NCI-H226 (cell line): ENCODE measurements at regions not wholly inside any gene's neighbourhood (a gene's known extent, or its start where the extent isn't known, plus 50 kb on each side); places are given as distances from the start of the nearest gene placed in this dataset.

Experiments
- DNase-seq: peaks from one replicate; pipeline ENCODE4 v3.0.0-alpha.2; 2015

DNA sequence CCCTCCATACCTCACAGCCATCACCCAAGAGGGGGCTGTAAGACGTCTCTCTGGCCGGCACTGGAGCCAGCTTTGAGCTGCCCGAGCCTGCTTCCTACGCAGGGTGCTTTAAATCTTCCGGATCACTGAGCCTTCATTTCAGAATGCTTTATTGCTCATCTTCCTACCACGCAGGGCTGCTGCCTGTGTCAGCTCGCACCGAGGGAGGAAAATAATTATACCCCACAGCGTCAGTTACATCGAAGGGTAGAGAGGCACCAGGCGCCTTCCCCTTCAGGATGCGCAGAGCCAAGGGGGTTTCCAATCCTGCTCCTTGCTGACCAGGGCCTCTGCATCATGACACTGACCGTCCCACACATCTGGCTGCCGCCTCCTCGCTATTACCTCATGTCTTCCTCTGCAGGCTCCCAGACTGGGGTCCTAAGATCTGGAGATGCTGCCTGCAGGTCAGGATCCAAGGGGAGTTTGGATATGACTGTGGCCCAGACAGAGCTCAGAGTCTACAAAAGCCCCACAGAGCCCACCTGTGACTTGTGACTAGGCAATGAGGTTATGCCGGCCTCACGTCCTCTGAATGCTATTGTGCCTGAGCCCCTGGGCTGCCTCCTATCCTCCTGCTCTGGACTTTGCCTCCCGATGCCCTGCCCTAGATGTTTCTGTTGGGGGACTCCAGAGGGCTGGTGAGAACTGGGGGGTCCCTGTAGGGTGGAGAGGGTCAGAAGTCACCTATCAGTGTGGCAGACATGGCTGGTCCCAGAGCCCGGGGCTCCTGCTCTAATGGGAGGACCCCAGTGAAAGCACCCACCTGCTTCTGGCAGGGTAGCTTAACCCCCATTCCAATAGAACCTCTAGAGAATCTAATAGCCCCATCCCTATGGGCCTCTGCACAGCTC, 220.3 kb upstream of the RTL1 start:
- no peak for DNase-seq

DNA sequence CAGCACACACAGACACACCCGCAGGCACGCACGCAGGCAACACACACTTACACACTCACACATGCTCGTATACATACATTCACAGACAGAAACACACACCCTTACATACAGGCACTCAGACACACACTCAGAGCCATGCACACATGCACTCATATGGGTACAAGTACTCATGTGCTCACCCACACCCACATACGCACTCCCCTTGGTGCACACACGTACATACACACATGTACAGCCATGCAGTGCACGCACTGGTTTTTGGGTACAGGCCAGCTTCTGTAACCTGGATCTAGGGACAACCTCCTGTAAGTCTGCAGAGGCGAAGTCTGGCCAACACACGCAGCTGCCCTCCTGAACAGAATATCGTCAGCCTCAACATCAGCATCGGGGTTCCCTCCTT, 221.3 kb upstream of the RTL1 start:
- no peak for DNase-seq

DNA sequence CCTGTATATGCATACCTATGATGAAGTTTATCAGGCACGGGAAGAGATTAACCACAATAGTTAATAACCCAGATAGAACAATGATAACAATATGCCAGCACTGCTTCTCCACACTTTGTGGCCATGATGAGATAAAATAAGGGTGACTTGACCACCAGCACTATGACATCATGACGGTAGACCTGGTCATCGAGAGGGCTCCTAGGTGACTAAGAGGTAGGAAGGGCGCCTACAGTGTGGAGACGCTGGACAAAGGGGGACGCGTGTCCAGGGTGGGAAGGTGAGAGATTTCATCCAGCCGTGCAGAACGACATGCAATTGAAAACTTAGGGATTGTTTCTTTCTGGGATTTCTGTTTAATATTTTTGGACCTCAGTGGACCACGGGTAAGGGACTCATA, 221.8 kb upstream of the RTL1 start:
- DNase-seq = no peak

DNA sequence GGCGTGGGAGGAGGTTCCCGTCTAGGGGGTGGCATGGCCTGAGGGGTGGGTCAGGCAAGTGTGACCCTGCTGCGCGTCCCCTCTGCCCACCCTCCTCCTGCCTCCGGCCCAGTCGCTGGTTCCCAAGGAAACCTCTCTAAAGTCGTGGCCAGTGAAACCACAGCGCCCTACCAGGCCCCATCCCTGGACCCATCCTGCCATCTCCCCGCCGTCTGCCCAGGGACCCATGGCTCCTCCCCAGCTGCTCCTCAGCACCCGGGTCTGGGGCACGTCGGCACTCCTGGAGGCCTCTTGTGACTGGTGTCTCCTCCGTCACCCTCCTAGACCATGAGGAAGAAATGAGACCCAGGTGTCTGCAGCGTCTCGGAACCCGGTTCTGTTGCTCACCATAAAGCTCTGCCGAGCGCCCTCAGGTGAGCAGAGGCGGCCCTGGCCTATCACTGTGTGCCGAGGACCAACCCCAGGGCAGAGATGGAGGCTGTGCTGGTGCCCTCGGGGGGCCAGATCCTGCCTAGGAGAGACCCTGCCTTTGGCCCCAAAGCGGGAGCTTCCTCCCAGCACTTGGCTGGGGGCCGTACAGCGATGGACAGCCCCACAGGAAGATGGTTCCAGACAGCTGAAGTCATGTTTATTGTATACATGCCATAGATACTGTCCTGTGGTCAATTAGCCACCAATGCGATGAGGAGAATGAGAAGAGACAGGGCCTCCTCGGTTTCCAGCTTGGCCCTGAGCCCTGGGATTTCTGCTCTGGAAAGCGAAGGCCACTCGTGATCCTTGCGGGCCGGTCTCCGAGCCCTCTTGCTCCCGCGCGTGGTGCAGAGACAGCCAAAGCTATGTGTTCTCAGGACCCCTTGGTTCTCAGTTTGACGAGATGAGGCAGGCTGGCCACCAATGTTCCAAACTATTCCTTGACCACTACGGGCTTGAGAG, 222.5 kb upstream of the RTL1 start:
- DNase-seq = no peak

DNA sequence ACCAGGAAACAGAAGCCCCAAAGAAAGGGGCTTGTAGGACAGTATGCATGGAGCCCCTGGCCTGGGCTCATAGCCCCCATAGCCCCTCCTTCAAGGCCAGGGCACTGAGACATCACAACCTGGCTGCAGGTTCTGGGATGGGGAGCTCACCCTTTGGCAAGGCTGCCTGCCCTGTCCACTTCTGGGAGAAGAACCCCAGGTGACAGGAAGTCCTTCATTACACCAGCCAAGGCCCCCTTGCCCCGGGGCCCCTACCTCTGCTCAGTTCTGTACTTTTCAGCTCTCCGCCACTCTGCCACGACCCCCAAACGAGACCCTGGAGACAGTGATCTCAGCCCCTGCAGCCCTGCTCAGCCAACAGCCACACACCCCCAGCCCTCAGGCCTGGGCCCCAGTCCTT, 223.2 kb upstream of the RTL1 start:
- DNase-seq = no peak

DNA sequence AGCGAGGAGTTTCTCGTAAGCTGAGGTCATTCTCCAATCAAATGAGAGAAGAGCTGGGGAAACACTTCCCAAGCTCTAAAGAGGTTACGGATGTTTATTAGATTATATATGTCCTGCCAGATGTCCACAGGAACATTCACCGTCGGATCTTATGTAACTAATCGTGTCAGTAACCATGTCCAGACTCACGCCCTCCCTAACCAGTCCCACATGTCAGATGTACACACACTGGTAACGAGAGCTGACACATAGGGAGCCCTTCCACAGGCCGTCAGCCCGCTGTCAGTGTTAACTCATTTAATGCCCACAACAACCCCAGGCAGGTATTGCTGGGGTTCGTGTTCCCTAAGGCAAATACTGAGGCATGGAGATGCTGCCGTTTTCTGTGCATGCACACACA, 223.7 kb upstream of the RTL1 start:
- DNase-seq = no peak

DNA sequence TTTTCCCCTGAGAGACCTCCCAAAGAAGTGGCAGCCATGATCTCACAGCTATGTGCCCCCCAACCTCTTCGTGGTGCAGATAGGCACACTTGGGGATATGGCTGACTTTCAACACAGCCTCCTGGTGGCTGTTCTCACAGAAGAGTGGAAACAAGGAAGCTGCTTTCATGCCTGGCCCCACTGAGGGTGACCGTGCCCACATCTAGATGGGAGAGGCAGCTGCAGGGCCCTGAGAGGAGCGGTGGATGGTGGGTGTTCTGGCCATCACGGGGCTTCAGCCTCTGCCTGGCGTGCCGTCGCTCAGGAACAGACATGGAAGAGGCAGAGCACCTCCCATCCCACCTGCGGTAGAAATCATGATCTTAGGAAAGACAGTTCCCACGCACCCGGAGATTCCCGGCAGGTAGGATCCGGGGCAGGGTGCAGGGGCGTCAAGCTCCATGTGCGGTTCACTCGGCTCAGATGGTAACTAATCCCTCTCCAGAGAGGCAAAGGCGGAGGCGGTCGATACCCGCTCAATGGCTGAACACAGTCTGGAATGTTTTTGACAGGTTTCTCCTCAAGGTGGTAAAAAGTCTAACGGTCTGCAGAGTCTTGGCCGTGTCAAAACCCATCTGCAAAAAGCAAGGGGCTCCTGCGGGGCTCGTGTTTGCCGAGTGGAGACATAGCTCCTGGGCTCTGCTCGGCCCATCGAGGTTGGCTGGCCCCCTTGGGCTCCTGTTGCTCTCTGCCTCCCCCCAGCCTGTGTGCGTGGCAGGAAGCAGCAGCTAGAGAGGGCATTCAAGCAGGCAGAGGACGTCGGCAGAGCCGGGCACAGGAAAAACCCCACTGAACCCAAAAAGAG, 225.2 kb upstream of the RTL1 start:
- DNase-seq = no peak

DNA sequence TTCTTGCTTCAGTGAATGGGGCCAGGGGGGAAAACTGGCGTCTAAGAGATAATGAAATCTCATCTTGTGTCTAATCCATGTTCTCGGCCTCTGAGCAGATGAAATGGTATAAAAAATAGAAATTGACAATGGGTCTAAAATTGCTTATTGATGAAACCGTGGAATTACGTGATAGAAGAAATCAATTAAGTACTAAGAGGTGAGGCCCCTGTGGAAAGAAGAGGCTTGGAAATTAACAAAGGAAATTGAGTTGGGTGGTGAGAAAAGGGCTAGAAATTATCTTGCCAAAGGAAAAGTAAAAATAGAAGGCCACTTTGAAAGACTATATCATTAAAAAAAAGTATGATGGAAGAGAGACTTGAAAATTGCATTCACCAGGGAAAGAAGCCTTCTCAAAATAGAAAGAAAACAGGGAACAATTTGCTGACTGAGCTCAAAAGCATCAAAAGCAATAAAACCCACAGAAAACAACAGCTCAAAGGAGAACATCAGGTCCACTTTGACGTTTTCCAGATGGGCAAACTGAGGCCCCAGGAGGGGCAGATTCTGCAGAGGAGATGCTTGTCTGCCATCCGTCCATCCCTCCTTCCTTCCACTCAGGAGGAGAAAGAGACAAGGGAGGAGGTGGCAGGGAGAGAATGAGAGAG, 226.1 kb upstream of the RTL1 start:
- no peak for DNase-seq

DNA sequence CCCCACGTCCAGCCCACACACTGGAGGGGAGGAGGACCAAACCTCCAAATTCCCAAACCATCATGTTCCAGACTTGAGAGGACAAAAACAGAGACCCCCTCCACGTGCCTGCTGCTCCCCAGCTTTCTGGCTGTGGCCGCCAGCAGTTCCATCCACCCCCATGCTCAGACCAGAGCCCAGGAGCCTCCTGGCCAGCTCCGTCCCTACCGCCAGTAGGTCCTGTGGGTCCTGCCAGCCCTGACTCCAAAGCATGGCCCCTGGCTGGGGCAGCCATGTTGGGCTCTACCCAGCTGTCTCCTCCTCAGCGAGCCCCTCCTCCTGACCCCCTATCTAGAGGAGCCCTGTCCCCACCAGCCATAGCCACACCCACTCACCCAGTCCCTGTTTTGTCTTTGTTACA, 227.3 kb upstream of the RTL1 start:
- DNase-seq = no peak

DNA sequence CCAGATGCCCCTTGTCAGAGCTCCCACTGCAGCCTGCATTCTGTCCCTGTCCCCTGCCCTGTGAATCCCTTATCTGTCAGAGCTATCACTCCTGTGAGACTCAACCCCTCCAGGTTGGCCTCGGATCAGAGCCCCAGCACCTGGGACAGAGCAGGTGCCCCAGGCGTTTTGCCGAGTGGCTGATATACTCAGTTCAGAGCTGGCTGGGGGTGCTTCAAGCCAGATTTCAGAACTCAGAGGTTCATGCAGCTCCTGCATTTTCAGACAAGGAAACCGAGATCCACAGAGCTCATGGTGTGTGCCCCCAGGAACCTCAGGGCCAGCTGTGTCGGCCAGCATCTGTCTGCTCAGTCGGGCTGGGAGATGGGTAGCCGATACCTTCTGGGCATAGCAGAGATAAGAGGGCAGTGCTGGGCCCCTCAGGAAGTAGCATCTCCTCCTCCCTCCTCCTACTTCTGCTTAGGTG, 228.0 kb upstream of the RTL1 start:
- DNase-seq = no peak

DNA sequence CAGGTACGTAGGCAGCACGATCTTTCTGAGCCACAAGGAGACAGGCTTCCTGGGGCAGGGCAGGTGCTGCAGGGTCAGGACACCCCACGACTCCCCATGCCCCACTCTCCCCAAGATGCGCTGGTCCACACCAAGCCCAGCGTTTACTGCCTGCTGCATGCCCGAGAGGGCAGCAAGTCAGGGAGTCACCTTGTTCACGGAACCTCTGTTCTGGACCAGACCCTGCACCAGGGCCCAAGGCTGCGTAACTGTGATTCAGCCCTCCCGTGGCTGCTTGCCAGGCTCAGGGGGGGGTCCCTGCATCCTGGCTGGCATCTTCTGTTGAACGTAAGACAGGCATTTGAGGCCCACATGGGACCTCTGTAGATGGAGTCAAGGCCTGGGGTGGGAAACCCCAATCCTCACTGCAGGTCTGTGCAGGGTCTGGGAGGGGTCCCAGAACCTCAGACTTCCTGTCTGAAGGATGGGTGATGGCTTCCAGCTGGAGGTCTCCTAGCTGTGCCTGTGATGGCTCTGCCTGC, 228.6 kb upstream of the RTL1 start:
- no peak for DNase-seq

DNA sequence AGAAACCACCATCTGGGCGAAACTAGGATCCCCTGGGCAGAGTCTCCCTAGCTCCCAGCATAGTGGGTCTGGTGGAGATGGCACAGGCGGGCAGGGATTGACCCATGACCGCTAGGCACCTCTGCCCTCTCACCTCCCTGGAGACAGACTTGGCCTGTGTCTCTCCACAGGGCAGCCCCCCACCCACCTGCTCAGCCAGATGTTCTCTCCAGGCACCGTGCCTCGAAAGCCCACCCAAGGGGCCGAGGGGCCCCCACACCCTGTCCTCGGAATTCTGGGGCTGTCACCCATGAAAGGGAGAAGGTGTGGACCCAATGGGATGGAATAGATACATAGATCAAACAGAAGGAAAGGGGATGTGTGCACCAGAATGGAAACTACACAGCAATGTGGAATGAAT, 229.1 kb upstream of the RTL1 start:
- DNase-seq = no peak

DNA sequence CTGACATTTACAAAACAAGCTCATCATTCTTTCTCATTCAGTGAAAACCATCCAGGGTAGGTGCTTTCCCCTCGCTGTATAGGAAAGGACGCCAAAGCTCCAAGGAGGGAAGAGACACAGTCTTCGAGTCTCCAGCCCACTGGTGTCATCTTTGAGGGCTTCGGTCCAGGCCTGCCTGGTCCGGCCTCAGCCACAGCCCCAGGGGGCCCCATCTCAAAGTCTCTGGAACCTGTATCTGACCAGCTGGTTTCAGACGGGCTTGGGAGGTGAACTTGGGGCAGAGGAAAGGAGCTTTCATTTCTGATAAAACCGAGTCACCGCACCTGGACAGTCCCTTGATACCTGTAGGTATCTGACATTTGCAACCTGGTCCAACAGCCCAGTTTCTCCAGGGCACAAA, 229.5 kb upstream of the RTL1 start:
- DNase-seq = no peak

DNA sequence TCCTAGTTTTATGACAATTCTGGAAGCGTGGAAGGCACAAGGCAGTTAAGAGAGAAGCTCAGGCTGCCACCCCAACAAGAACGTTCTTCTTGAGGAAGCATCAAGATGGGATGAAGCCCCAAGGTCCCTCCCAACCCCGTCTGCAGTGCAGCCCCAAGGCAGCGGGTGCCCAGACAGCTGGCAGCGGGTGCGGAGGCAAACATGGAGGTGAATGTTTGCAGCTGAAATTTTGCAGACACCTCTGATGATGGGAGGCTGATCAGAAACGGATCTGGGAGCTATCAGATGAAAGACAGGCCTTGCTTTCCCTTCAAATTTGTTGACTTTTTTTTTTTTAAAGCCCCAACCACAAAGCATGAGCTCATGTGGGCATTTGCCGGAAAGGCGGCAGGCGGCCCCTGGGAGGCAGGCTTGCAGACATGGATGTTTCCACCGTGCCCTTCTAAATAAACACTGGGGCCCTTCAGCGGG, 230.7 kb upstream of the RTL1 start:
- DNase-seq = no peak

DNA sequence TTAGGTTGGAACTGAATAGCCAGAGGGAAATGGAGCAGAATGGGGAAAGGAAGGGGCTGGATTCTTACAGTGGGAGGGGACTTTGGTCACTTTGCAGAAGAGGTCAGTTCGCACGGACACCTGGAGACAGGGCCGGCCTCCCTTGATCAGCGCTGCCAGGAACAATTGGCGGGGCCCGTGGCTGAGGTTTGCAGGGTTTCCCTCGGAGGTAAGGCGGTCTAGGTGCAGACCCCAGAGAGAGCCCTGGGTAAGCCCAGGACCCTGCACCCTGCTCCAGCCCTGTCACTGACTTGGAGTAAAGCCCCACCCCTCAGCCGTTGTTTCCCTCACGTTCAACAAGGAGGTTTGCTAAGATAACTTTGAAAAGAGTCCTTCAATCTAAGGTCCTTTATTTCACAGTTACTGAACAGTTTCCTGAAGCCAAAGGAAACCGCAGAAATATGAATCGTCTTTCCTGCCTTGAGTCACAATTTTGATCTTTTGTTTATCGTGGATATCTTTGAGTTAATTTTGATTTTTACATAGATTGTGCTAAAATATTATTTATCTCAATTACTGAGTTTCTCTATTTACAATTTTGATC, 231.4 kb upstream of the RTL1 start:
- no peak for DNase-seq

DNA sequence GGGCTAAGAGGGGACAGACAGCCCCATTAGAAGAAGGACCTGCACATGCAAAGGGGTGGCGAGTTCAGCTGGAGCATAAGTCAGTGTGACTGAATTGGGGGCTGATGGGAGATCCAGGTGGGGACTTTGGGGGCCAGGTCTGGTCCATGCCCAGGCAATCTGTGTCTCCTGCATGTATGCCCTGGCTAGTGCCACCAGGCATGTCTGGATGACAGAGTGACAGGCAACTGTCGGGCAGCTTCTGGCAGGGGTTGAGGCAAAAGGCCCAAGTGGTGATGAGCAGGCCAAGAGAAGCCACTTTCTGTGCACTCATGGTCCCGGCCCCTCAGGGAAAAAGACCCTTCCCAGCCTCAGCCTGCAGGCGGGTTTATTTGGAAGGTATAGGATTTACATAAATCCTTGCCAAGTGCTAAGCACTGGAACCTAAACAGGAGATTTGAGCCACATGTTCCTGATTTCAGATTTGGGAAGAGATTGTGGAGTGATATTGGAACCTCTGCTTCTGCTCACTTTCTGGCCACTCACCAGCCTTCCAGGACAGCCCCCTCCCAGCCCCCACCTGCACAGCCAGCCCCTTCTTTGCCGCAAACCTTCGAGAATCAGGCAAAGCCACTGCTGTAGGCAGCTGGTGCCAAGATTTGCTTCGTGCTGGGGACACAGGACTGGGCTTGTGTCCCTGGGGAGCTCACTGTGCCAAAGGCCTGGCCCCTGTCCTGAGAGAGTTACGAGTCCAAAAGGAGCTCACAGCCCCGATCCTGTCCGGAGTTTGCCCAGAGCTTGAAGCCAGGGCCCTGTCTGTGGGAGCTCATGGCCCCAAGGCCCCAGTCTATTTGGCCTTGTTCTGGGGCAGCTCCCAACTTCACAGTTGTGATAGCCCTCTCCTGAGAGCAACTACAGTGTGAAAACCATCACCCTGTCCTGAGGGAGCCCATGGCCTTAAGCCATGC, 232.5 kb upstream of the RTL1 start:
- DNase-seq = no peak

DNA sequence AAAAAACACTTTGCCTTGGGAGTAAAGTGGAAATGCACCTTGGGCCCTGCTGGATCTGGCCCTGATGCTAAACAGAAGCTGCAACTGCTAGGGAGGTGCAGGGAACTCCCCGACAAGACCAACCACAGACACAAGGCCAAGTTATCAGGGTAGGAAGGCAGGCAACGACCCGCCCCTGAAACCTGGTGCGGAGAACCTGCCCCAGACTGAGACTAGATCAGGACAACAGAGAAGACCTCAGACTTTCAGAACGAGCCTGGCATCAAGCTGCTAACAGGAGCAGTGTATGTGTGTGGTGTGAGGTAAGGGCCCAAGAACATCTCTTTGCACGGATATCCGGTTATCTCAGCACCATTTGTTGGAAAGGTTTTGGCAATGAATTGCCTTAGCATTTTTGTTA, 233.7 kb upstream of the RTL1 start:
- no peak for DNase-seq

DNA sequence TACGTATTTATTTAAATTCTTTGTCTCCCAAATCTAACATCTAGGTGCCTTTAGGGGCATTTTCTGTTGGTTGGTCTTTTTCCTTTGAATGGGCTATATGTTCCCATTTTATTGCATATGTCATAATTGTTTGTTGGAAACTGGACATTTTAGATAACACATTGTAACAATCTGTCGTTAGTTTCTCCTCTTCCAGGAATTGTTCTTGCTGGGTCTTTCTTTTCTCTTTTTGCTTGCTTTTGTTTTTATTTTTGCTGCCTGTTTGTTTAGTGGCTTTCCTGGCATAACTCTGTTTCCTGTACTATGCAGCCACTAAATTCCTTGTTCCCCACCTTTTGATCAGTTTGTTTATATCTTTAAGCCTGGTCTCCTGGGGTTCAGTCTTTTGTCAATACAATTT, 244.3 kb upstream of the RTL1 start:
- DNase-seq = no peak

DNA sequence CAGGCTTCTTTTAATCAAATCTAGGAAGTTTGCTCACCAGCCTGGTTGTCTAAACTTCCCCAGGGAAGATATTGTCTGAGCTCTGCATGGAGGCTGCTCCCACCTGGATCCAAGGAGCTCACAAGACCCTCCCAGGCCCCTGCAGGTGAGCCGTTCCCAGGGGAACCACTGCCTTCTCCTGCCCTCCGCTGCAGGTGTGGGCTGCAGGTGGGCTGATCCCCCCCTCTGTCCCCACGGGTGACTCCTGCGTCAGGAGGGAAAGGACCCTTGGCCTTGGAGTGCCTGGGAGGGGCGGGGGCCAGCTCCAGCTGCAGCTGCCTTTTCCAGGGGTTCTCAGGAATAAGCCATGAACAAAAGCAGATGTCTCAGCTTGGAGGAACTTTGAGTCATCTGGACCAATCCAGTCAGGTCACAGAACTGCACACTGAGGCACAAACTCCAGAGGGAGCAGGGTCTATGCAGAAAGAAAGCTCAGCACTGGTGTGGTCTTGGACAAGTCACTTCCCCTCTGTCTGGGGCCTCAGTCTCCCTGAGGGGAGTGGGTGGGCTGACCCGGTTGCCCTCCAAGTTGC, 246.6 kb upstream of the RTL1 start:
- no peak for DNase-seq
